IMR-90 (cell line): ENCODE measurements at regions not wholly inside any gene's neighbourhood (a gene's known extent, or its start where the extent isn't known, plus 50 kb on each side); places are given as distances from the start of the nearest gene placed in this dataset.

Experiments
- ATAC-seq: fragments of 200-7000 bp; cut with Tn5 transposase; 2 replicates; pipeline ENCODE4 v1.9.1; 2020; ENCODE audit warnings: low read depth, mild to moderate bottlenecking, moderate library complexity
- BruUV-seq: library from RNA; stranded (reverse); fragments of 400-500 nt; replicated peaks from 2 replicates; lab custom pipeline; 2021; lab: Mats Ljungman, UMichigan
- CTCF ChIA-PET: fragments of 300-600 bp; formaldehyde crosslinking; extraction: SDS; loops from one replicate; lab custom pipeline; 2021; ENCODE audit warnings: antibody characterized with exemption; lab: Yijun Ruan, JAX
- POLR2A ChIA-PET: fragments of 300-600 bp; sonication (Branson Sonifier 250); formaldehyde crosslinking; loops from one replicate; lab custom pipeline; 2022; ENCODE audit warnings: antibody characterized with exemption; ENCODE audit not compliant: unreplicated experiment; lab: Charles Lee
- DNase-seq: peaks from one replicate; pipeline ENCODE4 v3.0.0; 2013
- H2AFZ ChIP-seq: replicated peaks from 2 replicates; pipeline ENCODE3; 2013; ENCODE audit warnings: low read length, mild to moderate bottlenecking; ENCODE audit not compliant: poor library complexity
- H2AK5ac ChIP-seq: 2 replicates; pipeline ENCODE4 v1.6.1; 2013; ENCODE audit warnings: low read depth, low read length, inconsistent platforms
- H2AK9ac ChIP-seq: replicated peaks from 2 replicates; pipeline ENCODE3; 2013; ENCODE audit warnings: mild to moderate bottlenecking, low read depth, low read length, moderate library complexity; ENCODE audit not compliant: poor library complexity
- H2BK120ac ChIP-seq: 2 replicates; pipeline ENCODE4 v1.6.1; 2013; ENCODE audit warnings: low read depth, low read length, inconsistent platforms
- H2BK15ac ChIP-seq: 3 replicates; pipeline ENCODE4 v1.6.1; 2013; ENCODE audit warnings: low read depth, low read length, inconsistent platforms
- H2BK20ac ChIP-seq: 2 replicates; pipeline ENCODE4 v1.6.1; 2013; ENCODE audit warnings: low read depth, mild to moderate bottlenecking, inconsistent platforms, low read length, moderate library complexity
- H2BK5ac ChIP-seq: 2 replicates; pipeline ENCODE4 v1.6.1; 2013; ENCODE audit warnings: mild to moderate bottlenecking, low read depth, low read length, inconsistent platforms; ENCODE audit not compliant: poor library complexity, severe bottlenecking
- H3K14ac ChIP-seq: replicated peaks from 2 replicates; pipeline ENCODE4 v1.6.1; 2013; ENCODE audit warnings: low read depth, low read length, inconsistent platforms
- H3K18ac ChIP-seq: 2 replicates; pipeline ENCODE4 v1.6.1; 2013; ENCODE audit warnings: low read depth, low read length, control low read depth
- H3K23ac ChIP-seq: 2 replicates; pipeline ENCODE4 v1.6.1; 2013; ENCODE audit warnings: low read depth, low read length, inconsistent platforms
- H3K27ac ChIP-seq: 2 replicates; pipeline ENCODE4 v1.5.1; 2013; ENCODE audit warnings: mild to moderate bottlenecking, control low read depth, low read length; ENCODE audit not compliant: insufficient read depth
- H3K27me3 ChIP-seq: 2 replicates; pipeline ENCODE4 v1.6.1; 2013; ENCODE audit warnings: low read length; ENCODE audit not compliant: control insufficient read depth, insufficient read depth
- H3K36me3 ChIP-seq: 2 replicates; pipeline ENCODE4 v1.6.1; 2013; ENCODE audit warnings: low read length, mixed read lengths; ENCODE audit not compliant: control insufficient read depth, insufficient read depth
- H3K4ac ChIP-seq: 2 replicates; pipeline ENCODE4 v1.6.1; 2013; ENCODE audit warnings: low read depth, low read length, inconsistent platforms
- H3K4me1 ChIP-seq: 2 replicates; pipeline ENCODE4 v1.6.1; 2013; ENCODE audit warnings: low read length, mixed read lengths; ENCODE audit not compliant: control insufficient read depth, insufficient read depth
- H3K4me2 ChIP-seq: 2 replicates; pipeline ENCODE4 v1.6.1; 2013; ENCODE audit warnings: low read depth, mild to moderate bottlenecking, control low read depth, low read length, moderate library complexity
- H3K4me3 ChIP-seq: 2 replicates; pipeline ENCODE4 v1.5.1; 2013; ENCODE audit warnings: low read depth, mild to moderate bottlenecking, control low read depth, low read length, moderate library complexity; ENCODE audit not compliant: insufficient read depth
- H3K56ac ChIP-seq: 2 replicates; pipeline ENCODE4 v1.6.1; 2013; ENCODE audit warnings: low read length, inconsistent platforms; ENCODE audit not compliant: insufficient read depth; ENCODE audit errors: extremely low read depth
- H3K79me1 ChIP-seq, 2 experiments: 2 replicates each; pipeline ENCODE4 v1.6.1; 2013; ENCODE audit warnings: low read length in 2 of 2, inconsistent platforms in 1 of 2, low read depth in 1 of 2
- H3K9ac ChIP-seq: 2 replicates; pipeline ENCODE4 v1.6.1; 2013; ENCODE audit warnings: low read depth, low read length, control low read depth
- H3K9me1 ChIP-seq: 2 replicates; pipeline ENCODE4 v1.6.1; 2013; ENCODE audit warnings: low read length, inconsistent platforms; ENCODE audit not compliant: insufficient read depth
- H3K9me3 ChIP-seq: 2 replicates; pipeline ENCODE4 v1.6.1; 2013; ENCODE audit warnings: low read length; ENCODE audit not compliant: control insufficient read depth, insufficient read depth
- H4K20me1 ChIP-seq: 2 replicates; pipeline ENCODE4 v1.6.1; 2013; ENCODE audit warnings: low read length, inconsistent platforms; ENCODE audit not compliant: insufficient read depth
- H4K5ac ChIP-seq: 2 replicates; pipeline ENCODE4 v1.6.1; 2013; ENCODE audit warnings: mild to moderate bottlenecking, low read depth, low read length, control low read depth
- H4K8ac ChIP-seq, 2 experiments: 2 replicates each; pipeline ENCODE4 v1.6.1; 2013; ENCODE audit warnings: low read depth in 2 of 2, low read length in 2 of 2, control low read depth in 1 of 2, inconsistent platforms in 1 of 2
- H4K91ac ChIP-seq: 2 replicates; pipeline ENCODE4 v1.6.1; 2013; ENCODE audit warnings: low read depth, low read length, inconsistent platforms; ENCODE audit not compliant: insufficient read depth
- BHLHE40 ChIP-seq: fragments of 150-350 bp; IDR thresholded peaks from 2 replicates; pipeline ENCODE4 v1.6.1; 2016; ENCODE audit warnings: mild to moderate bottlenecking, low read depth, low read length
- CEBPB ChIP-seq: IDR thresholded peaks from 2 replicates; pipeline ENCODE4 v1.6.1; 2012; ENCODE audit warnings: low read depth, low read length, improper control_type of control experiment
- MXI1 ChIP-seq: IDR thresholded peaks from 2 replicates; pipeline ENCODE4 v1.6.1; 2012; ENCODE audit warnings: low read depth, mild to moderate bottlenecking, low read length, moderate library complexity, borderline replicate concordance
- POLR2A ChIP-seq: IDR thresholded peaks from 2 replicates; pipeline ENCODE4 v1.6.1; 2012; ENCODE audit warnings: mild to moderate bottlenecking, low read depth, low read length
- RAD21 ChIP-seq: IDR thresholded peaks from 2 replicates; pipeline ENCODE4 v1.6.1; 2012; ENCODE audit warnings: low read length, improper control_type of control experiment
- RFX5 ChIP-seq: IDR thresholded peaks from 2 replicates; pipeline ENCODE4 v1.8.0; 2012; ENCODE audit warnings: low read depth, mild to moderate bottlenecking, low read length, moderate library complexity
- WGBS, 2 experiments: methylation state at CpG; one replicate each; pipeline versions ENCODE4 v1.1.5 to v1.1.7; 2013; ENCODE audit warnings: missing lambda C conversion rate in 2 of 2; ENCODE audit not compliant: insufficient read length in 1 of 2; ENCODE audit errors: extremely low coverage in 2 of 2; 5-methylcytosine and 5-hydroxymethylcytosine counted together
- dilution Hi-C: fragments of 300-500 bp; cut with HindIII; formaldehyde crosslinking; loops from one replicate; pipeline ENCODE4 v1.14.3; 2018; ENCODE audit warnings: low sequenced_read_pairs; ENCODE audit not compliant: unreplicated experiment
- in situ Hi-C: fragments of 300-500 bp; cut with MboI; formaldehyde crosslinking; loops from 3 replicates; pipeline ENCODE4 v1.14.3; 2019; ENCODE audit warnings: low sequenced_read_pairs, inconsistent platforms, mixed read lengths
- intact Hi-C: fragments of 100-400 bp; cut with micrococcal nuclease; formaldehyde crosslinking; loops from 2 replicates; pipeline ENCODE4 v1.10.0; 2022

DNA sequence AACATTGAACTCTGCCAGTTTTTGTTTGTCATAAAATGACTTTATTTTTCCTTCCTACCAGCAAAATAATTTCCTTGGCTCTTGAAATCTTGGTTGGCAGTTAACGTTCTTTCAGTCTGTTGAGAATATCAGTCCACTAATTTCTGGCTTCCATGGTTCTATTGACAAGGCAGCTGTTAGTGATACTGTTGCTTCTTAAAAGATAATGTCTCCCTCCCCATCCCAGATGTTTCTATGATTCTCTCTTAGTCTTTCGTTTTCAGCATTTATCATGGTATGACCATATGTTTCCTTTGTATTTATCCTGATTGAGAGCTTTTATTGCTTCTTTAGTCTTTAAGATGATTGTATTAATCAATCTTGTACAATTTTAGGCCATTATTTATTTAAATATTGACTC is 81.1 kb upstream of the STK26 start:
- H3K27me3 ChIP-seq: no peaks in the 10 kb centered on the region; the same call in none of the 2 replicates
- no peak overlapping the region for H4K8ac ChIP-seq
- H2AFZ ChIP-seq: no peak overlapping the region
- H3K18ac ChIP-seq: no peak overlapping the region
- H3K4me3 ChIP-seq: no peak overlapping the region
- DNase-seq (no peak), ATAC-seq (no peak)
- in situ Hi-C loops: no loop called here
- no peak overlapping the region for H2BK20ac ChIP-seq
- ChIA-PET CTCF (no interaction called here), POLR2A (no interaction called here)
- no peaks in the 10 kb centered on the region for H3K36me3 ChIP-seq
- no peak overlapping the region for H3K14ac ChIP-seq
- no peaks in the 10 kb centered on the region for H3K9me3 ChIP-seq
- H3K4me2 ChIP-seq: no peak overlapping the region
- no peak overlapping the region for H4K91ac ChIP-seq
- H3K56ac ChIP-seq: no peak overlapping the region
- no peak overlapping the region for H2AK9ac ChIP-seq
- WGBS, 2 experiments: no CpG with 5 or more reads among the region's 2 CpGs
- H2BK5ac ChIP-seq: no peak overlapping the region
- intact Hi-C loops: no loop called here
- H3K9me1 ChIP-seq: no peaks in the 10 kb centered on the region
- no peak overlapping the region for H3K9ac ChIP-seq
- H3K79me1 ChIP-seq: no peaks in the 10 kb centered on the region
- no peak overlapping the region for H2AK5ac ChIP-seq
- TF ChIP-seq MXI1 (no peak), RAD21 (no peak), POLR2A (no peak), CEBPB (no peak), BHLHE40 (no peak), RFX5 (no peak)
- H3K23ac ChIP-seq: no peak overlapping the region
- H4K20me1 ChIP-seq: no peaks in the 10 kb centered on the region
- H3K27ac ChIP-seq: no peak overlapping the region
- H4K5ac ChIP-seq: no peak overlapping the region
- no TSS peak for BruUV-seq
- dilution Hi-C loops: no loop called here
- H3K4ac ChIP-seq: no peak overlapping the region
- no peak overlapping the region for H2BK15ac ChIP-seq
- no peak overlapping the region for H2BK120ac ChIP-seq
- no peaks in the 10 kb centered on the region for H3K4me1 ChIP-seq
